ENCODE measurements at regions not wholly inside any gene's neighbourhood (a gene's known extent, or its start where the extent isn't known, plus 50 kb on each side); places are given as distances from the start of the nearest gene placed in this dataset.

GRCh38 chr6:119499797-119500196, 150.2 kb upstream of the MAN1A1 start:
- Histone ChIP-seq H2AFZ (ENCODE audit: low read length) (no peak overlapping the region), H3K4me1 (ENCODE audit: insufficient read depth, low read length) (peaks cover 33% of the 10 kb centered on the region), H3K27me3 (ENCODE audit: control insufficient read depth in 1 of 2, insufficient read depth in 2 of 2, low read length in 2 of 2) (no peaks in the 10 kb centered on the region; a peak in 1 of 5 replicates), H3K4me3 (replicated peaks in 1 of 3; ENCODE audit: insufficient read depth in 1 of 3, low read depth in 2 of 3, low read length in 3 of 3) (no peak overlapping the region), H3K4me2 (ENCODE audit: low read depth, low read length) (no peak overlapping the region), H3K79me2 (ENCODE audit: insufficient read depth, low read length) (no peaks in the 10 kb centered on the region), H4K20me1 (ENCODE audit: insufficient read depth, low read length) (no peaks in the 10 kb centered on the region), H3K9me3 (ENCODE audit: low read length) (no peaks in the 10 kb centered on the region), H3K27ac (ENCODE audit: extremely low read length, insufficient read depth, low read length) (no peak overlapping the region), H3K9ac (ENCODE audit: insufficient read depth, low read depth, low read length) (no peak overlapping the region), H3K36me3 (replicated peaks in 1 of 2; ENCODE audit: control insufficient read depth in 1 of 2, insufficient read depth in 2 of 2, low read length in 2 of 2) (no peaks in the 10 kb centered on the region)
- TF ChIP-seq CREB1 (IDR thresholded peaks at IDR 0.05) (no peak), CREB1 (CRISPR knock-in tag; IDR thresholded peaks at IDR 0.05) (peak; percentile 36; the same call in 1 of the 2 replicates), BCL6 (CRISPR knock-in tag; IDR thresholded peaks at IDR 0.05) (peak; percentile 95), HNF4A (CRISPR knock-in tag; IDR thresholded peaks at IDR 0.05) (peak; percentile 13; the same call in 1 of the 2 replicates), ZNF724P (CRISPR knock-in tag; IDR thresholded peaks at IDR 0.05; ENCODE audit: borderline replicate concordance) (no peak), GATAD2A (CRISPR knock-in tag; IDR thresholded peaks at IDR 0.05) (peak; percentile 86), ONECUT2 (CRISPR knock-in tag; IDR thresholded peaks at IDR 0.05) (peak; percentile 84), HHEX (CRISPR knock-in tag; IDR thresholded peaks at IDR 0.05) (0 out of 2 replicates have a peak, but pooled peaks have one; percentile 43), ARID5B (CRISPR knock-in tag; IDR thresholded peaks at IDR 0.05) (peak; percentile 44; the same call in 1 of the 2 replicates), FOXA3 (CRISPR knock-in tag; IDR thresholded peaks at IDR 0.05) (peak; percentile 24; the same call in 1 of the 2 replicates), ZNF770 (CRISPR knock-in tag; IDR thresholded peaks at IDR 0.05) (no peak), HMG20A (CRISPR knock-in tag; IDR thresholded peaks at IDR 0.05; ENCODE audit: borderline replicate concordance) (no peak), ZNF101 (CRISPR knock-in tag; IDR thresholded peaks at IDR 0.05; ENCODE audit: borderline replicate concordance, low read depth) (no peak), CREM (IDR thresholded peaks at IDR 0.05) (peak; percentile 28; the same call in 1 of the 2 replicates), CREM (CRISPR knock-in tag; IDR thresholded peaks at IDR 0.05) (no peak), MIXL1 (CRISPR knock-in tag; IDR thresholded peaks at IDR 0.05) (0 out of 2 replicates have a peak, but pooled peaks have one; percentile 21), KAT2B (IDR thresholded peaks at IDR 0.05; ENCODE audit: borderline replicate concordance, low read depth, low read length) (peak; percentile 82)
- in situ Hi-C loops (cut with HindIII; ENCODE audit: extremely low pct_ligation_motif_present, low pct_unique_long_range_greater_than_20kb) (no loop called here), intact Hi-C loops (cut with micrococcal nuclease; ENCODE audit: unreplicated experiment) (loop anchor here (5.0 kb wide), 1 partner anchor 152 kb away; the partner anchor contains the start of gene MAN1A1)
- 4% methylated on average over 1 of the region's 1 CpG for WGBS (ENCODE audit: low lambda C conversion rate)
- ATAC-seq = no peak
- ChIA-PET POLR2A (no interaction called here), CTCF (ENCODE audit: low intra/inter-chr PET ratio, low total read pairs) (no interaction called here)
- no TSS peak for BruUV-seq (replicated peaks)
- no peak for FAIRE-seq
- DNase-seq (ENCODE audit: low spot score) = no peak
